NCI-H2196 (cell line): ENCODE measurements at regions not wholly inside any gene's neighbourhood (a gene's known extent, or its start where the extent isn't known, plus 50 kb on each side); places are given as distances from the start of the nearest gene placed in this dataset.

Source experiments
- DNase-seq: peaks from one replicate; lab custom pipeline; 2025; ENCODE audit not compliant: unreplicated experiment; lab: John Stamatoyannopoulos, UW

DNA sequence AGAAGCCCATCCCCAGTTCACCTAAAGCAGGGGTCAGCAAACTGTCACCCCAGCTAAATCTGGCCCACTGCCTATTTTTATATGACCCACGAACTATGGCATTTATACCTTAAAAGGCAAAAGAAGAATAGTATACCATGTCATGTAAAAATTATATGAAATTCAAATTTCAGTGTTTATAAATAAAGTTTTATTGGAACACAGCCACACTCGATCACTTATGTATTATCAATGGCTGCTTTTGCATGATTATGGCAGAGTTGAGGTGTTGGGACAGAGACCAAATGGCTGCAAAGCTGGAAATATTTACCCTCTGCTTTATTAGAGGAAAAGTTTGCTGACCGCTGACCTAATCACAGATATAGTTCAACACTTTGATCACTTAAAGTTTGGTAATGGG, 59.2 kb upstream of the GATB start:
- DNase-seq = no peak

DNA sequence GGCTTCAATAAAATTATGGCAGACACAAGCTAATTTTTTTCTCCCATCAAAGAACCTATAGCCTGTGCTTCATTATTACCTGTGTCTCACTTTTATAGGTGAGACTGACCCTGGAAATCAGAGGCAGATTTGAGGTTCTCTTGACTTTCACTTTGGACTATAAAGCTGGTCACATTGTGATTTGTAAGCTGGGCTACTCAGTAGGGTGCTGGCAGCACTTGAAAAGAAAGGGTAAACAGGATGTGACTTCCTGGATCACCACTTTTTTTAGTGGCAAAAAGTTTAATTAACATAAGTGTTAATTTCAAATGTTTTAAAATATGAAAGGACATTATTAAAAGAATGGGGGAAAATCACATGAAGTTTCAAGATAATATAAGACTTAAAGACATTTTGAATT, 50.6 kb upstream of the GATB start:
- no peak for DNase-seq
